ENCODE measurements at regions not wholly inside any gene's neighbourhood (a gene's known extent, or its start where the extent isn't known, plus 50 kb on each side); places are given as distances from the start of the nearest gene placed in this dataset.

- POLR2A ChIA-PET, result no interaction called here
- intact Hi-C loops (cut with micrococcal nuclease; ENCODE audit: unreplicated experiment) (no loop called here), in situ Hi-C loops (cut with HindIII; ENCODE audit: extremely low pct_ligation_motif_present, low pct_unique_long_range_greater_than_20kb) (no loop called here)
- H3K27me3 ChIP-seq (ENCODE audit: control insufficient read depth in 1 of 2, insufficient read depth in 2 of 2, low read length in 2 of 2), result no peaks in the 10 kb centered on the region
- no peak for TF ChIP-seq ZNF691 (CRISPR knock-in tag; IDR thresholded peaks at IDR 0.05; ENCODE audit: borderline replicate concordance, low read depth)
- no peak for TF ChIP-seq GLI4 (CRISPR knock-in tag; IDR thresholded peaks at IDR 0.05; ENCODE audit: borderline replicate concordance)
- no peak for TF ChIP-seq TCF12 (IDR thresholded peaks at IDR 0.05)
- no peak for TF ChIP-seq TCF12 (CRISPR knock-in tag; IDR thresholded peaks at IDR 0.05)
- no peak for TF ChIP-seq HIC2 (CRISPR knock-in tag; IDR thresholded peaks at IDR 0.05; ENCODE audit: low read depth)
- no peak for TF ChIP-seq ZNF724P (CRISPR knock-in tag; IDR thresholded peaks at IDR 0.05; ENCODE audit: borderline replicate concordance)
- TF ChIP-seq ETS1 (CRISPR knock-in tag; IDR thresholded peaks at IDR 0.05), result no peak
- no peak for TF ChIP-seq ZNF766 (CRISPR knock-in tag; IDR thresholded peaks at IDR 0.05; ENCODE audit: borderline replicate concordance)
- no peak for TF ChIP-seq CBX2 (IDR thresholded peaks at IDR 0.05; ENCODE audit: low read depth, low read length)
- TF ChIP-seq CBX2 (CRISPR knock-in tag; IDR thresholded peaks at IDR 0.05; ENCODE audit: low read depth), result no peak
- no peak for TF ChIP-seq POLR2AphosphoS2 (IDR thresholded peaks at IDR 0.05; ENCODE audit: low read depth, low read length)
- no peak for TF ChIP-seq HMGA1 (CRISPR knock-in tag; conservative IDR thresholded peaks at IDR 0.05)
- TF ChIP-seq NCOR1 (IDR thresholded peaks at IDR 0.05; ENCODE audit: borderline replicate concordance, low read length), result no peak
- no peak for TF ChIP-seq ZNF660 (CRISPR knock-in tag; IDR thresholded peaks at IDR 0.05; ENCODE audit: borderline replicate concordance, low read depth)
- TF ChIP-seq E2F1 (CRISPR knock-in tag; IDR thresholded peaks at IDR 0.05), result no peak
- TF ChIP-seq POLR2A (IDR thresholded peaks at IDR 0.05; ENCODE audit: insufficient read depth in 1 of 2, low read depth in 2 of 2, low read length in 2 of 2), result no peak
- no peak for TF ChIP-seq ZNF569 (CRISPR knock-in tag; IDR thresholded peaks at IDR 0.05; ENCODE audit: borderline replicate concordance)
- TF ChIP-seq LRRFIP1 (CRISPR knock-in tag; conservative IDR thresholded peaks at IDR 0.05), result no peak
- TF ChIP-seq NFIB (CRISPR knock-in tag; IDR thresholded peaks at IDR 0.05; ENCODE audit: borderline replicate concordance), result no peak
- TF ChIP-seq BORCS8-MEF2B (CRISPR knock-in tag; IDR thresholded peaks at IDR 0.05), result no peak
- no peak overlapping the region for H2AFZ ChIP-seq (ENCODE audit: low read length)
- no TSS peak for BruUV-seq (replicated peaks)
- ATAC-seq, result no peak
- no peaks in the 10 kb centered on the region for H3K4me1 ChIP-seq (ENCODE audit: insufficient read depth, low read length)
- H3K79me2 ChIP-seq (ENCODE audit: insufficient read depth, low read length), result no peaks in the 10 kb centered on the region
- no peak overlapping the region for H3K9ac ChIP-seq (ENCODE audit: insufficient read depth, low read depth, low read length)
- no peak for FAIRE-seq
- H3K27ac ChIP-seq (ENCODE audit: extremely low read length, insufficient read depth, low read length), result no peak overlapping the region
- H4K20me1 ChIP-seq (ENCODE audit: insufficient read depth, low read length), result no peaks in the 10 kb centered on the region
- H3K4me3 ChIP-seq (replicated peaks in 1 of 3; ENCODE audit: insufficient read depth in 1 of 3, low read depth in 2 of 3, low read length in 3 of 3), result no peak overlapping the region
- H3K9me3 ChIP-seq (ENCODE audit: low read length), result peaks cover 69% of the 10 kb centered on the region
- no peaks in the 10 kb centered on the region for H3K36me3 ChIP-seq (replicated peaks in 1 of 2; ENCODE audit: control insufficient read depth in 1 of 2, insufficient read depth in 2 of 2, low read length in 2 of 2)
- H3K4me2 ChIP-seq (ENCODE audit: low read depth, low read length), result no peak overlapping the region
- DNase-seq (ENCODE audit: low spot score), result no peak
- WGBS (ENCODE audit: low lambda C conversion rate), result 3% methylated on average over 3 of the region's 3 CpGs
- CTCF ChIA-PET (ENCODE audit: low intra/inter-chr PET ratio, low total read pairs), result no interaction called here
Measured at GRCh38 chr17:53249036-53249435, 573.7 kb upstream of the KIF2B start.

Data from HepG2 (cell line).